ENCODE measurements at regions not wholly inside any gene's neighbourhood (a gene's known extent, or its start where the extent isn't known, plus 50 kb on each side); places are given as distances from the start of the nearest gene placed in this dataset.

GRCh38 chr3:144665567-144666053, 694.0 kb downstream of the DIPK2A start:
- TF ChIP-seq CTCF (IDR thresholded peaks at IDR 0.05) (no peak), POLR2A (IDR thresholded peaks at IDR 0.05) (no peak), POLR2AphosphoS5 (IDR thresholded peaks at IDR 0.05) (no peak)
